SK-N-SH treated with all-trans-retinoic acid at 6 μM for 48 hours (cell line): ENCODE measurements at regions not wholly inside any gene's neighbourhood (a gene's known extent, or its start where the extent isn't known, plus 50 kb on each side); places are given as distances from the start of the nearest gene placed in this dataset.

ENCODE experiments used
- ATAC-seq: fragments of 200-7000 bp; cut with Tn5 transposase; 3 replicates; pipeline ENCODE4 v1.9.1; 2020; ENCODE audit warnings: mild to moderate bottlenecking, moderate library complexity
- ARNTL ChIP-seq: fragments of 450-650 bp; formaldehyde crosslinking; IDR thresholded peaks from 2 replicates; pipeline ENCODE4 v1.5.0; 2020; ENCODE audit warnings: low read depth, mild to moderate bottlenecking, moderate library complexity, borderline replicate concordance
- BACH2 ChIP-seq: fragments of 250-450 bp; sonication (Bioruptor Pico); IDR thresholded peaks from 2 replicates; pipeline ENCODE4 v1.9.0; 2021; ENCODE audit warnings: mild to moderate bottlenecking, borderline replicate concordance
- CSDC2 ChIP-seq: fragments of 250-450 bp; sonication (Bioruptor Pico); IDR thresholded peaks from 2 replicates; pipeline ENCODE4 v1.5.0; 2020; ENCODE audit warnings: mild to moderate bottlenecking, moderate library complexity
- CSRNP3 ChIP-seq: fragments of 250-450 bp; sonication (Bioruptor Pico); IDR thresholded peaks from 2 replicates; pipeline ENCODE4 v1.5.1; 2021; ENCODE audit warnings: mild to moderate bottlenecking, moderate library complexity
- ESRRG ChIP-seq: fragments of 250-450 bp; sonication (Bioruptor Pico); IDR thresholded peaks from 2 replicates; pipeline ENCODE4 v1.6.1; 2021; ENCODE audit warnings: mild to moderate bottlenecking
- GLIS3 ChIP-seq: fragments of 250-450 bp; sonication (Bioruptor Pico); IDR thresholded peaks from 2 replicates; pipeline ENCODE4 v1.5.0; 2020; ENCODE audit warnings: mild to moderate bottlenecking, moderate library complexity
- ISL1 ChIP-seq: fragments of 250-450 bp; sonication (Bioruptor Pico); IDR thresholded peaks from 2 replicates; pipeline ENCODE4 v2.1.2; 2022; ENCODE audit warnings: mild to moderate bottlenecking, moderate library complexity
- OSR1 ChIP-seq: fragments of 250-450 bp; sonication (Bioruptor Pico); IDR thresholded peaks from 2 replicates; pipeline ENCODE4 v1.8.0; 2022; ENCODE audit warnings: moderate library complexity, mild to moderate bottlenecking, inconsistent platforms
- POU6F1 ChIP-seq: fragments of 250-450 bp; sonication (Bioruptor Pico); IDR thresholded peaks from 2 replicates; pipeline ENCODE4 v1.8.0; 2021; ENCODE audit warnings: low read depth, mild to moderate bottlenecking, moderate library complexity, borderline replicate concordance
- PPARA ChIP-seq: fragments of 250-450 bp; sonication (Bioruptor Pico); IDR thresholded peaks from 2 replicates; pipeline ENCODE4 v1.5.0; 2020; ENCODE audit warnings: mild to moderate bottlenecking, borderline replicate concordance
- RARB ChIP-seq: fragments of 250-450 bp; sonication (Bioruptor Pico); IDR thresholded peaks from 2 replicates; pipeline ENCODE4 v1.8.0; 2021; ENCODE audit warnings: mild to moderate bottlenecking, moderate library complexity
- SNAI2 ChIP-seq: fragments of 250-450 bp; sonication (Bioruptor Pico); IDR thresholded peaks from 2 replicates; pipeline ENCODE4 v1.5.0; 2020; ENCODE audit warnings: mild to moderate bottlenecking, moderate library complexity
- TCF4 ChIP-seq: fragments of 250-450 bp; sonication (Bioruptor Pico); IDR thresholded peaks from 2 replicates; pipeline ENCODE4 v1.8.0; 2021; ENCODE audit warnings: mild to moderate bottlenecking, moderate library complexity, borderline replicate concordance
- TOX ChIP-seq: fragments of 250-450 bp; sonication (Bioruptor Pico); IDR thresholded peaks from 2 replicates; pipeline ENCODE4 v1.8.0; 2021; ENCODE audit warnings: mild to moderate bottlenecking, moderate library complexity, borderline replicate concordance
- ZC3H10 ChIP-seq: fragments of 250-450 bp; sonication (Bioruptor Pico); IDR thresholded peaks from 2 replicates; pipeline ENCODE4 v1.5.1; 2021; ENCODE audit warnings: mild to moderate bottlenecking, moderate library complexity
- ZFP3 ChIP-seq: fragments of 250-450 bp; sonication (Bioruptor Pico); IDR thresholded peaks from 2 replicates; pipeline ENCODE4 v1.5.0; 2020; ENCODE audit warnings: mild to moderate bottlenecking, moderate library complexity
- ZFP30 ChIP-seq: fragments of 450-650 bp; formaldehyde crosslinking; IDR thresholded peaks from 2 replicates; pipeline ENCODE4 v1.5.0; 2022; ENCODE audit warnings: mild to moderate bottlenecking, moderate library complexity
- ZNF565 ChIP-seq: fragments of 450-650 bp; formaldehyde crosslinking; conservative IDR thresholded peaks from 2 replicates; pipeline ENCODE4 v1.5.0; 2020; ENCODE audit warnings: low read depth, mild to moderate bottlenecking, moderate library complexity
- ZNF70 ChIP-seq: fragments of 450-650 bp; formaldehyde crosslinking; IDR thresholded peaks from 2 replicates; pipeline ENCODE4 v1.5.0; 2020; ENCODE audit warnings: mild to moderate bottlenecking, moderate library complexity
- ZNF8 ChIP-seq: fragments of 450-650 bp; formaldehyde crosslinking; IDR thresholded peaks from 2 replicates; pipeline ENCODE4 v1.5.0; 2020; ENCODE audit warnings: mild to moderate bottlenecking, moderate library complexity
- TF ChIP-seq, protein P1 (sequence below): fragments of 250-450 bp; sonication (Bioruptor Pico); IDR thresholded peaks from 2 replicates; pipeline ENCODE4 v1.5.1; 2020; ENCODE audit warnings: low read depth, mild to moderate bottlenecking, moderate library complexity
- TF ChIP-seq, protein P2 (sequence below): fragments of 250-450 bp; sonication (Bioruptor Pico); IDR thresholded peaks from 2 replicates; pipeline ENCODE4 v1.8.0; 2020; ENCODE audit warnings: mild to moderate bottlenecking, moderate library complexity, borderline replicate concordance
- TF ChIP-seq, protein P3 (sequence below): fragments of 250-450 bp; sonication (Bioruptor Pico); IDR thresholded peaks from 2 replicates; pipeline ENCODE4 v1.5.0; 2020; ENCODE audit warnings: mild to moderate bottlenecking, moderate library complexity

- no peak for TF ChIP-seq ZNF70 (CRISPR knock-in tag)
- no peak for TF ChIP-seq OSR1 (CRISPR knock-in tag)
- no peak for TF ChIP-seq ARNTL (CRISPR knock-in tag)
- TF ChIP-seq SNAI2 (CRISPR knock-in tag) = no peak
- no peak for TF ChIP-seq RARB (CRISPR knock-in tag)
- TF ChIP-seq CSDC2 (CRISPR knock-in tag) = no peak
- TF ChIP-seq, protein P1, sequence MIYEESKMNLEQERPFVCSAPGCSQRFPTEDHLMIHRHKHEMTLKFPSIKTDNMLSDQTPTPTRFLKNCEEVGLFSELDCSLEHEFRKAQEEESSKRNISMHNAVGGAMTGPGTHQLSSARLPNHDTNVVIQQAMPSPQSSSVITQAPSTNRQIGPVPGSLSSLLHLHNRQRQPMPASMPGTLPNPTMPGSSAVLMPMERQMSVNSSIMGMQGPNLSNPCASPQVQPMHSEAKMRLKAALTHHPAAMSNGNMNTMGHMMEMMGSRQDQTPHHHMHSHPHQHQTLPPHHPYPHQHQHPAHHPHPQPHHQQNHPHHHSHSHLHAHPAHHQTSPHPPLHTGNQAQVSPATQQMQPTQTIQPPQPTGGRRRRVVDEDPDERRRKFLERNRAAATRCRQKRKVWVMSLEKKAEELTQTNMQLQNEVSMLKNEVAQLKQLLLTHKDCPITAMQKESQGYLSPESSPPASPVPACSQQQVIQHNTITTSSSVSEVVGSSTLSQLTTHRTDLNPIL (CRISPR knock-in tag) = no peak
- TF ChIP-seq ZNF8 (CRISPR knock-in tag) = no peak
- TF ChIP-seq, all 23 proteins: peak for 0
- ATAC-seq = no peak
These were observed 442.7 kb upstream of the HSF2 start for GRCh38 chr6:121956782-121957181.

DNA sequence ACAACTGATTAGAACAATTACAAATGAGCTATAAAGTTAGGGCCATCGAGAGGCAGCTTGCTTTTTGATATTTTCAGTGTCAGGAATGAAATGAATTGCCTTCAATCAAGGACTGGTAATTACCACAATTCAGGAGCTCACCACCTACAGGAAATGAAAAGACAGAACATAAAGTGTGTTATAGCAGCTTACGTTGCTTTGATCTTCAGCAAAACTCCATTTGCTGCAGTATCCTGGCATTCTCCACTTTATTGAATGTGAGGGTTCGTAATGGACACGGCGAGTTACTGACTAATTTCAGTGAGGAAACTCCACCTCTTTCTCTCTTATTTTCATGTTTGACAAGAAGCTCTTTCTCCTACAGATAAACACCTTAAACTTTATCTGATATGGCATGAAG, 440.0 kb upstream of the HSF2 start:
- no peak for ATAC-seq
- TF ChIP-seq ESRRG (CRISPR knock-in tag) = no peak
- no peak for TF ChIP-seq ZNF565 (CRISPR knock-in tag)
- no peak for TF ChIP-seq ZNF70 (CRISPR knock-in tag)
- no peak for TF ChIP-seq ISL1 (CRISPR knock-in tag)
- no peak for TF ChIP-seq CSDC2 (CRISPR knock-in tag)
- TF ChIP-seq, protein P2, sequence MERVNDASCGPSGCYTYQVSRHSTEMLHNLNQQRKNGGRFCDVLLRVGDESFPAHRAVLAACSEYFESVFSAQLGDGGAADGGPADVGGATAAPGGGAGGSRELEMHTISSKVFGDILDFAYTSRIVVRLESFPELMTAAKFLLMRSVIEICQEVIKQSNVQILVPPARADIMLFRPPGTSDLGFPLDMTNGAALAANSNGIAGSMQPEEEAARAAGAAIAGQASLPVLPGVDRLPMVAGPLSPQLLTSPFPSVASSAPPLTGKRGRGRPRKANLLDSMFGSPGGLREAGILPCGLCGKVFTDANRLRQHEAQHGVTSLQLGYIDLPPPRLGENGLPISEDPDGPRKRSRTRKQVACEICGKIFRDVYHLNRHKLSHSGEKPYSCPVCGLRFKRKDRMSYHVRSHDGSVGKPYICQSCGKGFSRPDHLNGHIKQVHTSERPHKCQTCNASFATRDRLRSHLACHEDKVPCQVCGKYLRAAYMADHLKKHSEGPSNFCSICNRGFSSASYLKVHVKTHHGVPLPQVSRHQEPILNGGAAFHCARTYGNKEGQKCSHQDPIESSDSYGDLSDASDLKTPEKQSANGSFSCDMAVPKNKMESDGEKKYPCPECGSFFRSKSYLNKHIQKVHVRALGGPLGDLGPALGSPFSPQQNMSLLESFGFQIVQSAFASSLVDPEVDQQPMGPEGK (CRISPR knock-in tag) = no peak
- TF ChIP-seq GLIS3 (CRISPR knock-in tag) = no peak
- TF ChIP-seq, protein P3, sequence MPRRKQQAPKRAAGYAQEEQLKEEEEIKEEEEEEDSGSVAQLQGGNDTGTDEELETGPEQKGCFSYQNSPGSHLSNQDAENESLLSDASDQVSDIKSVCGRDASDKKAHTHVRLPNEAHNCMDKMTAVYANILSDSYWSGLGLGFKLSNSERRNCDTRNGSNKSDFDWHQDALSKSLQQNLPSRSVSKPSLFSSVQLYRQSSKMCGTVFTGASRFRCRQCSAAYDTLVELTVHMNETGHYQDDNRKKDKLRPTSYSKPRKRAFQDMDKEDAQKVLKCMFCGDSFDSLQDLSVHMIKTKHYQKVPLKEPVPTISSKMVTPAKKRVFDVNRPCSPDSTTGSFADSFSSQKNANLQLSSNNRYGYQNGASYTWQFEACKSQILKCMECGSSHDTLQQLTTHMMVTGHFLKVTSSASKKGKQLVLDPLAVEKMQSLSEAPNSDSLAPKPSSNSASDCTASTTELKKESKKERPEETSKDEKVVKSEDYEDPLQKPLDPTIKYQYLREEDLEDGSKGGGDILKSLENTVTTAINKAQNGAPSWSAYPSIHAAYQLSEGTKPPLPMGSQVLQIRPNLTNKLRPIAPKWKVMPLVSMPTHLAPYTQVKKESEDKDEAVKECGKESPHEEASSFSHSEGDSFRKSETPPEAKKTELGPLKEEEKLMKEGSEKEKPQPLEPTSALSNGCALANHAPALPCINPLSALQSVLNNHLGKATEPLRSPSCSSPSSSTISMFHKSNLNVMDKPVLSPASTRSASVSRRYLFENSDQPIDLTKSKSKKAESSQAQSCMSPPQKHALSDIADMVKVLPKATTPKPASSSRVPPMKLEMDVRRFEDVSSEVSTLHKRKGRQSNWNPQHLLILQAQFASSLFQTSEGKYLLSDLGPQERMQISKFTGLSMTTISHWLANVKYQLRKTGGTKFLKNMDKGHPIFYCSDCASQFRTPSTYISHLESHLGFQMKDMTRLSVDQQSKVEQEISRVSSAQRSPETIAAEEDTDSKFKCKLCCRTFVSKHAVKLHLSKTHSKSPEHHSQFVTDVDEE (CRISPR knock-in tag) = no peak
- TF ChIP-seq PPARA (CRISPR knock-in tag) = no peak
- no peak for TF ChIP-seq TCF4 (CRISPR knock-in tag)
- no peak for TF ChIP-seq ZFP30 (CRISPR knock-in tag)
- TF ChIP-seq ARNTL (CRISPR knock-in tag) = no peak
- no peak for TF ChIP-seq ZFP3 (CRISPR knock-in tag)
- no peak for TF ChIP-seq BACH2
- no peak for TF ChIP-seq RARB (CRISPR knock-in tag)
- no peak for TF ChIP-seq POU6F1 (CRISPR knock-in tag)
- no peak for TF ChIP-seq CSRNP3
- TF ChIP-seq ZC3H10 = no peak

DNA sequence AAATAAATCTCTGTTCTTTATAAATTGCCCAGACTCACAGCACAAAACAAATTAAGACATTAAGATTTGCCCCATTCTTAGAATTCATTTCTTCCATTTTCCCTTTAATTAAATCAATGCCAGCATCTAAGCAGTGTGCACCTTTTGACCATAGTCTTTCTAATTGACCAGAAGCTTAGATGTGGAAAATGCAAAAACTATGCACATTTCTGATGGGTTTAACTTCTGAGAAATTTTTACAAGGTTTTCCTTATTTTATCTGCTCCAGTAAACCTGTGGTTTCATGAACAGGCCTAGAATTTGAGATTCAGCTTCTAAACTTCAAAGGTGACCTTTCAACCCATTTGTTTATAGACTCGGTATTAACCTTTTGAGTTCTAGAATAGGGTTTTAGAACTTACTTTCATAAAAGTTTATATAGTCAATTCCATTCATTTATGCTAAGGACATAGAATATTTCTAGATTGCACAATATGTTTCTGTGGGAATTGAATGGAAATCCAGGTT, 437.8 kb upstream of the HSF2 start:
- ATAC-seq = no peak

More for the DNA sequence above, 437.8 kb upstream of the HSF2 start:
- TF ChIP-seq TOX (CRISPR knock-in tag) = no peak
- no peak for TF ChIP-seq CSRNP3
- no peak for TF ChIP-seq ZNF70 (CRISPR knock-in tag)
- no peak for TF ChIP-seq RARB (CRISPR knock-in tag)
- TF ChIP-seq, all 23 proteins: peak for 0
